Fibroblast of mammary gland (primary cell): ENCODE measurements at regions not wholly inside any gene's neighbourhood (a gene's known extent, or its start where the extent isn't known, plus 50 kb on each side); places are given as distances from the start of the nearest gene placed in this dataset.

ENCODE experiments used
- DNase-seq: peaks from one replicate; pipeline ENCODE4 v3.0.0-alpha.2; 2010; ENCODE audit warnings: low read depth
- H3K4me3 ChIP-seq: 2 replicates; pipeline ENCODE4 v1.5.1; 2011; ENCODE audit warnings: low read depth, mild to moderate bottlenecking, low read length, moderate library complexity; ENCODE audit not compliant: control insufficient read depth
- TF ChIP-seq, protein P1 (sequence below): conservative IDR thresholded peaks from 2 replicates; pipeline ENCODE4 v1.5.1; 2011; ENCODE audit warnings: low read depth, low read length, inconsistent platforms; ENCODE audit not compliant: control insufficient read depth, insufficient read depth

DNA sequence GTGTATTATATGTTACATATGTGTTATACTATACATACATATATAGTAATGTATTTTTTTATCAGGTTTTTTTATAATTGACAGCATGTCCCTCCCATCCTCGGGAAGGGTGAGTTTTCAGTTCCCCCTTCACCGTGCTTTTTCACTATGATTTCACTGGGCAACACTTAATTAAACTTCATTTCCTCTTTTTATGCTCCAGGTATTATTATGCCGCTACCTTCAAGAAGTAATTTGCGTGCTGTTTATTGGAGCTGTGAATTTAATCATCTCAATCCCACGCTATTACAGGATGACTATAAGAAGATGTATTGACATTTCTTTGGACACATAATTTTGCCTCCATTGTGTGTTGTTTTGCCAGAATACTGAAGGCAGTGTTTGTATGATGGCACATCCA lies 228.6 kb downstream of the SAMD5 start:
- DNase-seq = no peak
- TF ChIP-seq, protein P1, sequence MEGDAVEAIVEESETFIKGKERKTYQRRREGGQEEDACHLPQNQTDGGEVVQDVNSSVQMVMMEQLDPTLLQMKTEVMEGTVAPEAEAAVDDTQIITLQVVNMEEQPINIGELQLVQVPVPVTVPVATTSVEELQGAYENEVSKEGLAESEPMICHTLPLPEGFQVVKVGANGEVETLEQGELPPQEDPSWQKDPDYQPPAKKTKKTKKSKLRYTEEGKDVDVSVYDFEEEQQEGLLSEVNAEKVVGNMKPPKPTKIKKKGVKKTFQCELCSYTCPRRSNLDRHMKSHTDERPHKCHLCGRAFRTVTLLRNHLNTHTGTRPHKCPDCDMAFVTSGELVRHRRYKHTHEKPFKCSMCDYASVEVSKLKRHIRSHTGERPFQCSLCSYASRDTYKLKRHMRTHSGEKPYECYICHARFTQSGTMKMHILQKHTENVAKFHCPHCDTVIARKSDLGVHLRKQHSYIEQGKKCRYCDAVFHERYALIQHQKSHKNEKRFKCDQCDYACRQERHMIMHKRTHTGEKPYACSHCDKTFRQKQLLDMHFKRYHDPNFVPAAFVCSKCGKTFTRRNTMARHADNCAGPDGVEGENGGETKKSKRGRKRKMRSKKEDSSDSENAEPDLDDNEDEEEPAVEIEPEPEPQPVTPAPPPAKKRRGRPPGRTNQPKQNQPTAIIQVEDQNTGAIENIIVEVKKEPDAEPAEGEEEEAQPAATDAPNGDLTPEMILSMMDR = no peak
- H3K4me3 ChIP-seq = no peak overlapping the region

DNA sequence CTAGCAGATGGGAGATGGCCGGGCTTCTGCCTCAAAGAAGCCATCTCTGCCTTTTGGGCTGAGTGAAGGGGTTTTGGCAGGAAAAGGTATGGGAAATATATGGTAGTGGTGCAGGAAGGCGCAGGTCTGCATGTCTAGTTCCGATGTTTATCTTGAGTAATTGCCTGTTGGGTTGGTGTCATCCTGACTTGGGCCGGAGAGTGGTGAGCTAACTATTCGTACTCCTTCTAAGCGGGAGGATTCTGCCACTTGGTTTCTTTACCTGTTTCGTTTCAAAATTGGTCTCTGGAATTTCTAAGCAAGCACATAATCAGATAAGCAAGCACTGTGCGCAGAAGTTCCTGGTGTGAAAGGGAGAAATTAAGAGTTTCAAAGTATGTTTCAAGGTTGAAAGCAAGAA lies 229.6 kb downstream of the SAMD5 start:
- H3K4me3 ChIP-seq = no peak overlapping the region
- no peak for DNase-seq
- TF ChIP-seq, protein P1 = no peak

DNA sequence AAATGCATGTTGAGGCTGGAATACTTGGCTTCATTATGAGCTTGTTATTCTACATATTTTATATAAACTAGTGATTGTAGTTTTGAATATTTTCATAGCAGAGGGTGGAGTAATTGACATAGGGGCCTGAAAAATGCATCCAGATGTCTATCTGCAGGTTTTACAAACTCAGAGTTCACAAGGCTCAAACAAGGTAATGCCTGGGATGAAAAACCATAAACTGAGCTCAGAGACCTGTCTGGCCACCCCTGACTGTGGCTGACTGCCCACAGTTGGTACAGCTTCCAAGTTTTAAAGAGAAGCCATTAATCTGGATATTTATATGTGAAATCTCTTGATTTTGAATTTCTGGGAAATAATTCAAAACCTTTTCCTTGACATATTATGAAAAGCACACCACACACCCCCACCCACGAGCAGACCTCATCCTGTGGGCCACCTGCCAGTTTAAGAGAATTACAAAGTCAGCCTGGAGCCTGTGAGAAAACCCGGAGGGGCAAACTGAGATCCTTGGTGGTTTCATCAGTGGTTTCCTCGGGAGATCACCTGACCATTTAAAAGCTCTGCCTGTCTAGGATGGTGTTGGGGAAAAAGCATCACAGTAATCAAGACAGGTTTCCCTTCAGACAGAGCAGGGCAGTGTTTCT lies 230.1 kb downstream of the SAMD5 start:
- peak; percentile 11 for DNase-seq
- H3K4me3 ChIP-seq = no peak overlapping the region
- TF ChIP-seq, protein P1 = no peak

DNA sequence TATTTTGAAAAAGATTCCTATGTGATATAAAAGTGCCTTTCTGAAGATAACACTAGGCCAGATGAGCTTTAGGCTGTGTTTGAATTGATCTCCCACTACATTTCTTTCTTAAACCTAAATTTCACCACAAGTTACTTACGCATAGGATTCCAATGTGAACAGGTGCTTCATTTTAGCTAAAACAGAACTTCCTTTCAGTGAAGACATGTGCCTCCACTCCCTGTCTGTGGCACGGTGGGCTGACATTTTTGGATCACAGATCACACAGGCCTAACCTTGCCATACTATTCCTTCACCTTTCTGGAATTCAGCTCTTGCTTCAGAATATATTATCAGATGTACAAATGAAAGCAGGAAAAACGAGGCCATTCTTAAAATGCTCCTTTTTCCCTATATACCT lies 231.8 kb downstream of the SAMD5 start:
- DNase-seq = no peak
- no peak overlapping the region for H3K4me3 ChIP-seq
- TF ChIP-seq, protein P1 = no peak

DNA sequence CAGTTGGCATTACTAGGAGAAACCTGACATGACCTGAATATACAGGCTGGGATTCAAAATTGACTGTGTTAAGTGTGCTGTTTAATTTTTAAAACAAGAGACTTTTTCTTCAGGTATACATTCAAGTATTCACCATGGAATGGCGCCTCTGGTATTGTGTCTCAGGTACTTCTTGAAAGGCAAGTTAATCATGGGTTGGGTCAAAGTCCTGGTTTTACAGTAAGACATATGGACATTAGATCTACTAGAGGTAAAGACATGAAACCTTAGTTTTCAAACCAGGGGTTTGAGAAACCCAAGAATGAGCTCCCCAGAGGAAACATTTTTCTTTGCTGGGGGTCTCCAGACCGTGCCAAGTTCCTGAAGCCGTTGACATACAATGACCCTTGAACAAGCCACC lies 232.4 kb downstream of the SAMD5 start:
- no peak for DNase-seq
- H3K4me3 ChIP-seq = no peak overlapping the region
- TF ChIP-seq, protein P1 = no peak

DNA sequence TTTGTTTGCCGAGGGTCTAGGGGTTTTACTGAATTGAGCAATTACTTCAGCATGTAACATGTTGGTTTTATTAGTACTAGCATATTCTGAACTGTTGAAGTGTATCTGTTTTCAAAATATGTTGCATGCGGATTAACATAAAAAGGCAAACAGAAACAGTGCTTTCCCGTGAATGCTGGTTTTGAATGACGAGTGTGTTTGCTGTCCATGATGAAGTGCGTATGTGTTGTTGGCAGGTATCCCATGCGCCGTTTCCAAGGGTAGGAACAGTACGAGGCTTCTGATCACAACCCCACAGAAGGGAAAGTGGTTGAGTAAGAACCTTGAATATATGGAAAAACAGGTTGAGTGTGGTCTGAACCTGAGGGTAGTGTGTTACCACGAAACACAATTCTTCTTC lies 232.9 kb downstream of the SAMD5 start:
- DNase-seq = peak; percentile 41
- TF ChIP-seq, protein P1 = no peak
- H3K4me3 ChIP-seq = no peak overlapping the region

DNA sequence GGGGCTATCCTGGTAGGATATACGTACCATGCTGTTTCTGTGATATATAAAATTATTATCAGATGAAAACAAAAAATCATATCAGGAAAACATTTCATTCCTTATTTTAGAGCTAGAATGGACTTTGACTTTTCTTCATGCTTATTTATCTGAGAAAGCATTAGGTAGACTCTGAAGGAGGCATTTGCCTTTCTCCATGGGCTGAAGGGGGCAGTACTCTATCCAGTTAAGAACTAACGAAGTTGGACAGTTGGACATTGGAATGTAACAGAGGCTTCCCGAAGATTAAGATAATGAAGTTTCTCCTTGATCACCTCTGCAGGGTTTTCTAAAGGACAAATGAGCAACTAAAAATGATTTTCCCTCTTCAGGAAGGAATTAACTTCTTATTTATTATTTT lies 233.9 kb downstream of the SAMD5 start:
- TF ChIP-seq, protein P1 = peak; percentile 8
- no peak overlapping the region for H3K4me3 ChIP-seq
- DNase-seq = no peak
